HPDE6-E6E7 (cell line): ENCODE measurements at regions not wholly inside any gene's neighbourhood (a gene's known extent, or its start where the extent isn't known, plus 50 kb on each side); places are given as distances from the start of the nearest gene placed in this dataset.

Experiments
- DNase-seq: peaks from one replicate; pipeline ENCODE4 v3.0.0; 2011; ENCODE audit warnings: missing footprints; ENCODE audit errors: extremely low spot score

DNA sequence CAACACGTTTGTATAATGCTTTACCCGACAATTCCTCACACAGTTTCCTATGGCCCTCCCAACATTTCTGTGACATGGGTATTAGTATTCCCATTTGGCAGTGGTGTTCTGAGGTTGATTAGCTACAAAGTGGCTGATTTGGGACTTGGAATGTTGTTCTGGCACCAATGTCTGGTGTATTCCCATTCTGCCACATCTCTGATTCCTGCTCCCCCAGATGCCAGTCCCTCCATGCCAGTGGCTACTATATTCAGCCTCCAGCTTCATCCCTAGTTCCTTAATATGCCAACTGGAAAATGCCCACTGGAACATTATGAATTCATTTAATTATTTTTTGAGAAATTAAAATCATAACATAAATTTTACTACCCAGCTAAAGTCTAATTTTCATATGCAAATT is 60.6 kb upstream of the NBEA start:
- DNase-seq = no peak

DNA sequence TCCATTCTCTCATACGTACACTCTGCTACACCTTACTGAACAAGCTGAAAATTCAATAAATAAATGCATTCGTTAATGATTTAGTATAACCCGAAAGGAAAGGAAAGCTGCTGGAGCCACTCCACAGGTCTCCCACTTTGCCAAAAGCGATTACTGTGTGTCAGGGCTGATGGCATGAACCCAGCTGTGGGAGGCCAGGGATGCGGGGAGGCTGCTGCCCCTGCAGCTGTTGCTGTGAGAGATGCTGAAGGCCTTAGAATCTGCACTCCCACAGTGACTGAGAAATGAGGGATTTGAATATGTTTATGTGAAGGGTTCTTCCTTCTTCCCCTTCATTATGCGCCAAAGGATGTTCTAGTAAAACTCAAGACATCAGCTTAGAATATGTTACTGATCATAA is 58.7 kb upstream of the NBEA start:
- DNase-seq = no peak

DNA sequence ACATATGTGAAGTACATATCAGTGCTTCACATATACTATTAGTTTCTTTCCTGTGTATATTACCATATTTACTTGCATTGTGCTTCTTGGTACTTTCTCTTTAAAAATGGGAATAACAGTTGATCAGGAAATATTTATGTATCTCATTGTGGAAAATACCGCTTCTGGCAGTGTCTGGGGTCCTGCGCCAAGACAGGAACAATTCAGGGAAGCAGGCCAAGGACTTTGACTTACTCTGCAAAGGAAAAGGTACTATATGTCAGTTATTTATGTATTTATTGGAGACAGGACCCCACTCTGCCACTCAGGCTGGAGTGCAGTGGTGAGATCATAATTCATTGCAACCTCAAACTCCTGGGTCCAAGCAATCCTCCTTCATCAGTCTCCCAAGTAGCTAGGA is 57.7 kb upstream of the NBEA start:
- DNase-seq = no peak

DNA sequence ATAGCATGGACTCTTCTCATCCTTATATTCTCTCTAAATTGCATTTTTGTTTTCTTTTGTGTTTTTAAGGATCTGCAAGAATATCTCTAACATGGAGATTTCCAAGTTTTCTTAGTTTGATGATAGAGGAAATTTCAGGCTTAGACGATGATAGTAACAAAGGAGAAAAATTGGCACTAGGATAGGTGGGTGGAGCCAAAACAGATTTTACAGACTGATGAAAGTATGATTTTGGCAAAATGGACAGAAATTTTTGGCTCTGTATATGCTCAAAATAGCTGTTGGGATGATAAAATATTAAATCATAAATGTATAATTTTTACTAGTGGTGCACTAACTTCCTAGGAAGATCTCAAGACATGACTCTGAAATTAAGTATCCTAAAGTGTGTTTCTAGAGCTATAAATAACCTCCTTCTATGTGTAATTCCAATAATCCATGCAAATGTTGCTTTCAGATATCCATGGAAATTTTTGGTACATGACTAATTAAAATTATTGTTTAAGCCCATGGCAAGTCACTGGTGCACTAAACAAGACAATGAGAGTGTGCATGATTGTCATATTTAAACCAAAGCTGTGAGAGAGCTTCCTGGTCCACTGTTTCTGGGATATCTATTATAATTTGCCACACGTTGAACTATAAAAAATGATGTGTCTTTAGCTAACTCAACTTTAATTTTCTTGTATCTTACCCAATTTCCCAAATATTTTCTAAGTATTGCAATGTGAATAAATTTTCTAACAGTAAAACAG is 55.8 kb upstream of the NBEA start:
- no peak for DNase-seq

DNA sequence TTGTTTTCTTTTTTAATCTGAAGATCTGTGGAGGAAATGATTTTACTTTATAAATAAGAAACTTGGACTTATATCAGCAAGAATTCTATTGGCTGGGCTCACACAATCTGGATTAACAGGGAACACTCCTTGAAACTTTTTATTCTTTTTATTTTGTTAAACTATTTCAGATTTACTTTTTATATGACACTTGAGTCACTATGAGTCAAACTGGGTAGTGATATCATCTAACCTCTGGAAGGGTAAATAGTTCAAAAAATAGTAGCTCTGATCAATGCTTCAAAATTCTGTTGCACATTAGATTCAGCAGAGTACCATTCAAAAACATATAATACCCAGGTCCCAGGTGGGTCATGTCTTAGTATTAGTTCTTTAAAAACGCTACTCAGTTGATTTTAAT is 55.1 kb upstream of the NBEA start:
- DNase-seq = no peak
